Endothelial cell of umbilical vein (primary cell): ENCODE measurements at regions not wholly inside any gene's neighbourhood (a gene's known extent, or its start where the extent isn't known, plus 50 kb on each side); places are given as distances from the start of the nearest gene placed in this dataset.

Experiments used
- BruUV-seq: library from RNA; stranded (reverse); fragments of 400-500 nt; replicated peaks from 2 replicates; lab custom pipeline; 2021; lab: Mats Ljungman, UMichigan
- CTCF ChIA-PET: fragments of 300-600, 350-600 bp; sonication (Branson Sonifier 250); formaldehyde crosslinking; loops from one replicate; lab custom pipeline; 2021; ENCODE audit warnings: antibody characterized with exemption, inconsistent platforms; lab: Charles Lee
- POLR2A ChIA-PET: fragments of 300-600, 350-600 bp; sonication (Branson Sonifier 250); formaldehyde crosslinking; loops from one replicate; lab custom pipeline; 2021; ENCODE audit warnings: antibody characterized with exemption, inconsistent platforms; lab: Charles Lee
- DNase-seq: peaks from one replicate; pipeline ENCODE4 v3.0.0-alpha.2; 2011; ENCODE audit warnings: low read depth, low spot score
- FAIRE-seq: peaks from 2 replicates; lab custom pipeline; 2011; peaks lifted over from hg19 to GRCh38; lab: Jason Lieb, UNC
- H2AFZ ChIP-seq: 2 replicates; pipeline ENCODE4 v1.6.0; 2012; ENCODE audit warnings: low read depth, low read length, control low read depth, inconsistent platforms
- H3K27ac ChIP-seq: 2 replicates; pipeline ENCODE4 v1.5.1; 2011; ENCODE audit warnings: low read depth, mild to moderate bottlenecking, control low read depth, low read length, moderate library complexity; ENCODE audit not compliant: insufficient read depth
- H3K27me3 ChIP-seq, 2 experiments: 2 replicates each; pipeline versions ENCODE4 v1.6.0 to v1.6.1; 2011; ENCODE audit warnings: low read length in 2 of 2, mixed read lengths in 1 of 2; ENCODE audit not compliant: control insufficient read depth in 2 of 2, insufficient read depth in 2 of 2
- H3K36me3 ChIP-seq, 2 experiments: 2 replicates in 1 of 2; 3 replicates in 1 of 2; pipeline ENCODE4 v1.5.1; 2011; ENCODE audit warnings: low read length in 2 of 2, mild to moderate bottlenecking in 1 of 2, moderate library complexity in 1 of 2; ENCODE audit not compliant: control insufficient read depth in 2 of 2, insufficient read depth in 2 of 2; ENCODE audit errors: extremely low read depth in 1 of 2
- H3K4me1 ChIP-seq: 3 replicates; pipeline ENCODE4 v1.5.1; 2011; ENCODE audit warnings: mild to moderate bottlenecking, low read length; ENCODE audit not compliant: control insufficient read depth, insufficient read depth; ENCODE audit errors: extremely low read depth
- H3K4me2 ChIP-seq: 2 replicates; pipeline ENCODE4 v1.6.1; 2011; ENCODE audit warnings: low read length, control low read depth, mixed read lengths; ENCODE audit not compliant: insufficient read depth
- H3K4me3 ChIP-seq, 3 experiments: fragments of 200-600 bp in 1 of 3; sonication (generic), shearing (Covaris generic) in 1 of 3; replicated peaks in 1 of 3; 2 replicates each; pipeline ENCODE4 v1.5.1; 2011 to 2016; ENCODE audit warnings: control low read depth in 3 of 3, low read length in 3 of 3, mild to moderate bottlenecking in 2 of 3, inconsistent platforms in 1 of 3, low read depth in 1 of 3, moderate library complexity in 1 of 3; ENCODE audit not compliant: insufficient read depth in 1 of 3
- H3K79me2 ChIP-seq: 2 replicates; pipeline ENCODE4 v1.6.0; 2012; ENCODE audit warnings: low read length, inconsistent platforms; ENCODE audit not compliant: control insufficient read depth, insufficient read depth
- H3K9ac ChIP-seq: replicated peaks from 2 replicates; pipeline ENCODE3; 2011; ENCODE audit warnings: low read length, control low read depth; ENCODE audit not compliant: insufficient read depth; ENCODE audit errors: extremely low read depth
- H3K9me1 ChIP-seq: replicated peaks from 3 replicates; pipeline ENCODE4 v1.6.0; 2011; ENCODE audit warnings: mild to moderate bottlenecking, low read length; ENCODE audit not compliant: control insufficient read depth, insufficient read depth; ENCODE audit errors: extremely low read depth
- H3K9me3 ChIP-seq: replicated peaks from 2 replicates; pipeline ENCODE4 v1.5.1; 2012; ENCODE audit warnings: low read length, inconsistent platforms; ENCODE audit not compliant: control insufficient read depth, insufficient read depth
- H4K20me1 ChIP-seq: replicated peaks from 2 replicates; pipeline ENCODE3; 2011; ENCODE audit warnings: mild to moderate bottlenecking, low read length; ENCODE audit not compliant: control insufficient read depth, insufficient read depth; ENCODE audit errors: extremely low read depth
- EZH2 ChIP-seq: IDR thresholded peaks from 2 replicates; pipeline ENCODE4 v1.6.1; 2012; ENCODE audit warnings: borderline replicate concordance, low read depth, mild to moderate bottlenecking, moderate library complexity, low read length, inconsistent platforms; ENCODE audit not compliant: severe bottlenecking
- FOS ChIP-seq: IDR thresholded peaks from 2 replicates; pipeline ENCODE4 v1.6.1; 2011; ENCODE audit warnings: mild to moderate bottlenecking, low read length, moderate library complexity, borderline replicate concordance; ENCODE audit not compliant: insufficient read depth
- GATA2 ChIP-seq: IDR thresholded peaks from 2 replicates; pipeline ENCODE4 v1.7.0; 2011; ENCODE audit warnings: low read depth, mild to moderate bottlenecking, moderate library complexity, mixed read lengths, low read length; ENCODE audit not compliant: insufficient read length, insufficient read depth
- JUN ChIP-seq: IDR thresholded peaks from 2 replicates; pipeline ENCODE4 v1.6.1; 2011; ENCODE audit warnings: borderline replicate concordance, low read depth; ENCODE audit not compliant: insufficient read length, insufficient read depth
- MYC ChIP-seq: IDR thresholded peaks from one replicate; pipeline ENCODE4 v1.6.1; 2011; ENCODE audit warnings: mild to moderate bottlenecking, low read depth, low read length
- POLR2A ChIP-seq: IDR thresholded peaks from 2 replicates; pipeline ENCODE4 v1.6.1; 2012; ENCODE audit warnings: low read depth, mild to moderate bottlenecking, control low read depth, low read length
- POLR2AphosphoS5 ChIP-seq: IDR thresholded peaks from 2 replicates; pipeline ENCODE4 v1.6.1; 2012; ENCODE audit warnings: low read depth, mild to moderate bottlenecking, control low read depth, low read length, moderate library complexity; ENCODE audit not compliant: insufficient read depth
- dilution Hi-C: fragments of 300-500 bp; cut with MboI; formaldehyde crosslinking; loops from one replicate; pipeline ENCODE4 v1.15.0; 2019; ENCODE audit warnings: low sequenced_read_pairs; ENCODE audit not compliant: extremely low pct_ligation_motif_present
- intact Hi-C: fragments of 100-400 bp; cut with micrococcal nuclease; formaldehyde crosslinking; loops from one replicate; pipeline ENCODE4 v1.10.0; 2022
- TF ChIP-seq, protein P1 (sequence below), 2 donors: IDR thresholded peaks; 1 replicate in 1 of 2; 2 replicates in 1 of 2; pipeline ENCODE4 v1.5.1; 2011; ENCODE audit warnings: low read length in 2 of 2, mild to moderate bottlenecking in 2 of 2, moderate library complexity in 2 of 2, control low read depth in 1 of 2, inconsistent platforms in 1 of 2, low read depth in 1 of 2; ENCODE audit not compliant: insufficient read depth in 1 of 2; ENCODE audit errors: extremely low read depth in 1 of 2
- TF ChIP-seq, protein P2 (sequence below): IDR thresholded peaks from 2 replicates; pipeline ENCODE4 v1.6.1; 2011; ENCODE audit not compliant: insufficient read depth, insufficient read length

DNA sequence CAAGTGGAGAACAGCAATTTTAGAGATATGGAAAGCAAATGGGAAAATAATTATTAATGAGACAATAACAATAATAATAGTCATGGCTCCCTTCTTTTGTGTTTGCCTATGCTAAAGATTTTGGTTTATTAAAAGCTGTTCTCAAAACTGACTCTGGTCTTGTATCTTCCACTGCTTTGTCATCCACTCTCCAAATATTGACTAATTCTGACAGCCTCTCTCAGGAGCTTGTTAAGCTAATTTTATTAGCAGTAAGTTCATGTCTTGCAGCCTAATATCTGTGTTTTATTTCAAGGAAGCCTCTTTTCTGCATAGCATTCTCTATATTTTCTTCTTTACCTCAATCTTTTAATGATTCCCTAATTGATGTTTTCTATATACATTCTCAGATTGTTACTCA lies 1419.8 kb downstream of the ARAP2 start:
- dilution Hi-C loops: no loop called here
- Histone ChIP-seq H3K9ac (no peak overlapping the region), H3K4me3 (no peak overlapping the region), H3K9me3 (no peaks in the 10 kb centered on the region), H3K27me3 (no peaks in the 10 kb centered on the region), H3K4me2 (no peak overlapping the region), H3K27ac (no peak overlapping the region), H2AFZ (no peak overlapping the region), H3K4me1 (no peaks in the 10 kb centered on the region), H3K79me2 (no peaks in the 10 kb centered on the region), H3K9me1 (no peaks in the 10 kb centered on the region), H4K20me1 (no peaks in the 10 kb centered on the region), H3K36me3 (no peaks in the 10 kb centered on the region)
- ChIA-PET CTCF (no interaction called here), POLR2A (no interaction called here)
- BruUV-seq: no TSS peak
- intact Hi-C loops: no loop called here
- no peak for DNase-seq
- FAIRE-seq: no peak
- no peak for TF ChIP-seq EZH2
- no peak for TF ChIP-seq POLR2AphosphoS5
- TF ChIP-seq, protein P1, sequence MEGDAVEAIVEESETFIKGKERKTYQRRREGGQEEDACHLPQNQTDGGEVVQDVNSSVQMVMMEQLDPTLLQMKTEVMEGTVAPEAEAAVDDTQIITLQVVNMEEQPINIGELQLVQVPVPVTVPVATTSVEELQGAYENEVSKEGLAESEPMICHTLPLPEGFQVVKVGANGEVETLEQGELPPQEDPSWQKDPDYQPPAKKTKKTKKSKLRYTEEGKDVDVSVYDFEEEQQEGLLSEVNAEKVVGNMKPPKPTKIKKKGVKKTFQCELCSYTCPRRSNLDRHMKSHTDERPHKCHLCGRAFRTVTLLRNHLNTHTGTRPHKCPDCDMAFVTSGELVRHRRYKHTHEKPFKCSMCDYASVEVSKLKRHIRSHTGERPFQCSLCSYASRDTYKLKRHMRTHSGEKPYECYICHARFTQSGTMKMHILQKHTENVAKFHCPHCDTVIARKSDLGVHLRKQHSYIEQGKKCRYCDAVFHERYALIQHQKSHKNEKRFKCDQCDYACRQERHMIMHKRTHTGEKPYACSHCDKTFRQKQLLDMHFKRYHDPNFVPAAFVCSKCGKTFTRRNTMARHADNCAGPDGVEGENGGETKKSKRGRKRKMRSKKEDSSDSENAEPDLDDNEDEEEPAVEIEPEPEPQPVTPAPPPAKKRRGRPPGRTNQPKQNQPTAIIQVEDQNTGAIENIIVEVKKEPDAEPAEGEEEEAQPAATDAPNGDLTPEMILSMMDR (IDR thresholded peaks at IDR 0.05; ENCODE audit: extremely low read depth in 1 of 2, insufficient read depth in 1 of 2, low read depth in 1 of 2, low read length in 2 of 2): no peak
- no peak for TF ChIP-seq FOS
- TF ChIP-seq, protein P2, sequence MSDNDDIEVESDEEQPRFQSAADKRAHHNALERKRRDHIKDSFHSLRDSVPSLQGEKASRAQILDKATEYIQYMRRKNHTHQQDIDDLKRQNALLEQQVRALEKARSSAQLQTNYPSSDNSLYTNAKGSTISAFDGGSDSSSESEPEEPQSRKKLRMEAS: no peak
- no peak for TF ChIP-seq GATA2
- TF ChIP-seq MYC: no peak
- TF ChIP-seq JUN: no peak
- TF ChIP-seq POLR2A: no peak
